ENCODE measurements at regions not wholly inside any gene's neighbourhood (a gene's known extent, or its start where the extent isn't known, plus 50 kb on each side); places are given as distances from the start of the nearest gene placed in this dataset.

GRCh38 chr1:199736646-199737045 is 290.9 kb upstream of the NR5A2 start:
- Histone ChIP-seq H3K79me2 (ENCODE audit: insufficient read depth, low read length) (no peaks in the 10 kb centered on the region), H2AFZ (ENCODE audit: low read depth, low read length, severe bottlenecking) (no peak overlapping the region), H3K27ac (ENCODE audit: low read depth, low read length) (no peak overlapping the region), H3K4me3 (ENCODE audit: insufficient read depth, low read length, poor library complexity, severe bottlenecking) (no peak overlapping the region), H3K36me3 (ENCODE audit: low read length) (no peaks in the 10 kb centered on the region), H3K9ac (ENCODE audit: low read length) (no peak overlapping the region), H3K9me3 (ENCODE audit: insufficient read depth, low read length) (no peaks in the 10 kb centered on the region), H3K9me2 (replicated peaks; ENCODE audit: insufficient read depth, low read length) (no peaks in the 10 kb centered on the region), H4K20me1 (ENCODE audit: low read depth, low read length) (no peaks in the 10 kb centered on the region), H3K27me3 (ENCODE audit: low read length) (no peaks in the 10 kb centered on the region), H3K4me2 (ENCODE audit: low read depth, low read length, poor library complexity, severe bottlenecking) (no peak overlapping the region), H3F3A (ENCODE audit: insufficient read depth) (no peaks in the 10 kb centered on the region)
- TF ChIP-seq EZH2phosphoT487 (conservative IDR thresholded peaks at IDR 0.05; ENCODE audit: low read length): no peak
- TF ChIP-seq CTCF (IDR thresholded peaks at IDR 0.05; ENCODE audit: insufficient read depth, low read length, poor library complexity, severe bottlenecking): no peak

- H3K9me2 ChIP-seq (replicated peaks; ENCODE audit: insufficient read depth, low read length): no peaks in the 10 kb centered on the region
- TF ChIP-seq CTCF (IDR thresholded peaks at IDR 0.05; ENCODE audit: insufficient read depth, low read length, poor library complexity, severe bottlenecking) (no peak), EZH2phosphoT487 (conservative IDR thresholded peaks at IDR 0.05; ENCODE audit: low read length) (no peak)
- H3K9me3 ChIP-seq (ENCODE audit: insufficient read depth, low read length): no peaks in the 10 kb centered on the region
- H4K20me1 ChIP-seq (ENCODE audit: low read depth, low read length): no peaks in the 10 kb centered on the region
- H2AFZ ChIP-seq (ENCODE audit: low read depth, low read length, severe bottlenecking): no peak overlapping the region
- H3K27me3 ChIP-seq (ENCODE audit: low read length): no peaks in the 10 kb centered on the region
- no peaks in the 10 kb centered on the region for H3K79me2 ChIP-seq (ENCODE audit: insufficient read depth, low read length)
- no peak overlapping the region for H3K9ac ChIP-seq (ENCODE audit: low read length)
- H3K4me3 ChIP-seq (ENCODE audit: insufficient read depth, low read length, poor library complexity, severe bottlenecking): no peak overlapping the region
- no peak overlapping the region for H3K4me2 ChIP-seq (ENCODE audit: low read depth, low read length, poor library complexity, severe bottlenecking)
- no peaks in the 10 kb centered on the region for H3F3A ChIP-seq (ENCODE audit: insufficient read depth)
- no peak overlapping the region for H3K27ac ChIP-seq (ENCODE audit: low read depth, low read length)
- no peaks in the 10 kb centered on the region for H3K36me3 ChIP-seq (ENCODE audit: low read length)
These were observed 285.9 kb upstream of the NR5A2 start for GRCh38 chr1:199741586-199741985.

- Histone ChIP-seq H3K4me3 (ENCODE audit: insufficient read depth, low read length, poor library complexity, severe bottlenecking) (no peak overlapping the region), H3F3A (ENCODE audit: insufficient read depth) (no peaks in the 10 kb centered on the region), H3K9me2 (replicated peaks; ENCODE audit: insufficient read depth, low read length) (no peaks in the 10 kb centered on the region), H3K36me3 (ENCODE audit: low read length) (no peaks in the 10 kb centered on the region), H3K79me2 (ENCODE audit: insufficient read depth, low read length) (no peaks in the 10 kb centered on the region), H3K27me3 (ENCODE audit: low read length) (no peaks in the 10 kb centered on the region), H3K27ac (ENCODE audit: low read depth, low read length) (no peak overlapping the region), H3K4me2 (ENCODE audit: low read depth, low read length, poor library complexity, severe bottlenecking) (no peak overlapping the region), H4K20me1 (ENCODE audit: low read depth, low read length) (no peaks in the 10 kb centered on the region), H3K9me3 (ENCODE audit: insufficient read depth, low read length) (no peaks in the 10 kb centered on the region), H3K9ac (ENCODE audit: low read length) (no peak overlapping the region), H2AFZ (ENCODE audit: low read depth, low read length, severe bottlenecking) (no peak overlapping the region)
- TF ChIP-seq EZH2phosphoT487 (conservative IDR thresholded peaks at IDR 0.05; ENCODE audit: low read length): no peak
- no peak for TF ChIP-seq CTCF (IDR thresholded peaks at IDR 0.05; ENCODE audit: insufficient read depth, low read length, poor library complexity, severe bottlenecking)
These were observed 285.0 kb upstream of the NR5A2 start for GRCh38 chr1:199742547-199742946.
